ENCODE measurements at regions not wholly inside any gene's neighbourhood (a gene's known extent, or its start where the extent isn't known, plus 50 kb on each side); places are given as distances from the start of the nearest gene placed in this dataset.

DNA sequence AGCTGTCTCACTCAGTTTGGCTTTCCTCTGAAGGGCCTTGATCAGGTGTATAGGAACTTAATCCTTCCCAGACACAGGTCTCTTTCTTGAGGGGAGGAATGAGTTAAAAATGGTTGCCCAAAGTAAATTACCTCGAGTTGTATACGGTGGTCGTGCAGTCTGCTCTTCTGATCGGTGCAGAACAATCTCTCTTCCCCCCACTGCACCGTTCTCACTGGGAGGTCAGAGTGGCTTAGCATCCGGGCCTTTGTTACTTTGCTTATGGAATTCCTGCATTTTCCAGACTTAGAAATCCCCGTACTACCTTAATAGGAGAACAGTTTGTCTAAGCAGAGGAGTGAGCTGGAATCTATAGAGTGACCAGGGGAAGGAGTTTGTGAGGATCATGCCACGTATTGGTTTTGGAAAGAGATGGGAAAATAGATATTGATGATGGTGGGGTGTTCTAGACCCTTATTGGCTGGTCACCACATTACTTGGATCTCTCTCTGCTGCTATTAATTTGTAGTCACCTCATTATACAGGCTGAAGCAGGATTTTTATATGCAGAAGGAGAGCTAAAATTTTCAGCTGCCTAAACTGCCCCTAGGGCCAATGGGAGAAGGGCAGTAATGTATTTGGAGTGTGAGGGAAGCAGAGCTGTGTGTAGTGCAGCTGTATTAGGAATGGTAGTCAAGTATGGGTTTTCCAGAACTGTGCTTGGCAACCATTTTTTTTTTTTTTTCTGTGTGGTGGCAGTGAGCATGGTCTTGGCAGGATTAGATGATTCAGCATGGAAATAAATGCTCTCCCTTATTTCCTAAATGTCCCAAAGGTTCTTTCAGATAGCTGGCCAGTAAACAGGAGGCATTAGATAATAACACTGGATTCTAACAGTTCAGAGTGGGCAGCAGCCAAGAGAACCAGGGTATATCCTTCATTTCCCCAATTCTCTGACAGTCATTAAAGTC lies 81.5 kb downstream of the NDUFS5 start:
- no peak for DNase-seq (ENCODE audit: low read depth)

DNA sequence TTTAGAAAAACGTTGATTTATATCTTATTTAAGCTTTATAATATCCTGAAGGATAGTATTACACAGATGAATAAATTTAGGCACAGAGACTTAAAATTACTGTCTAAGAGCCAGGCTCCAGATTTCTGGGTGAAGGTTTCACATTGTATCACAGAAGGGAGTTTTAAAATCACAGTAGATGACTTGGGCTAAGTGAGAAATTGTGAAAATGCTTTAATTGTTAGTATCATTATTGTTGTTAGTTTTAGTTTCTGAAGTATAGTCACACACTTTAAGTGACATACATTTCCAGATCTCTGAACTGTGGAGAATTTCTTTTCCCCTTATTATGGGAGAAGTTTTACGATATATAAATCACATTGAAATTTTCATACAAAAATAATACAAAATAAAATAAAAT lies 83.5 kb downstream of the NDUFS5 start:
- DNase-seq (ENCODE audit: low read depth), result no peak

DNA sequence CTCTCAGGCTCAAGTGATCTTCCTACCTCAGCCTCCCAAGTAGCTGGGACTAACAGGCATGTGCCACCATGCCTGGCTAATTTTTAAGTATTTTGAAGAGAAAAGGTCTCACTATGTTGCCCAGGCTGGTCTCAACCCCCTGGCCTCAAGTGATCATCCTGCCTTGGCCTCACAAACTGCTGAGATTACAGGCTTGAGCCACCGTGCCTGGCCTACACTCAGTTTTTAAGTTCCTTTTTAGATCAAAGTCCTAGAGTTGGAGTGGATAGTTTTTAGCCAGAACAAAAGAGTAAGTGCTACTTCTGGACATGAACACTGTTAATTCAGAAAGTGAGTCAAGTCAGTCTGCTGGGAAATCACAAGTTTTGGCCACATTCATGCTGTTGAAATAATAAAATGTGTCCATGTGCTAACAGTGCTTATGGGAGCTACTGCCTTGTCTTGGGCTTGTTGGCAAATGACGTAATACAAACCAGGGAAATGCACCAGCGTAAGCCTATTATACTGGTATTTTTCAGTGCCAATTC lies 84.2 kb downstream of the NDUFS5 start:
- peak; percentile 92 for DNase-seq (ENCODE audit: low read depth)

DNA sequence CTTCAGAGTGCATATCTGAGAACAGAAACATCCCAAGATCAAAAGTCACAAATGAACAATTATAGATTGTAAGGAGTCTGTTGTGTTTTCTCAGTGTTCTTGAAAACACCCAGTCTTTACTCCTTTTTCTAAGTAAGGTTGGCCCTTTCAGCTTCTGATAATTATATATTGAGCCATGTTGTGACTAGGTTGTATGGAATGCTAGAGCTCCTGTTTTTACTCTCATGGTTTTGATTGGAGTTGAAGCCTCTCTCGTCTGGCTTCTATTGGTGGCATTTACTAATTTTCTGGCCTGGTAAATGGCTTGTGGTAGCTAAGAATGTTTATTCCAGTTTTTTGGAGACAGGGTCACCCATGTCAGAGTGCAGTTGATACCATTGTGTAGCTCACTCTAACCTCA lies 84.7 kb downstream of the NDUFS5 start:
- DNase-seq (ENCODE audit: low read depth), result peak; percentile 61

DNA sequence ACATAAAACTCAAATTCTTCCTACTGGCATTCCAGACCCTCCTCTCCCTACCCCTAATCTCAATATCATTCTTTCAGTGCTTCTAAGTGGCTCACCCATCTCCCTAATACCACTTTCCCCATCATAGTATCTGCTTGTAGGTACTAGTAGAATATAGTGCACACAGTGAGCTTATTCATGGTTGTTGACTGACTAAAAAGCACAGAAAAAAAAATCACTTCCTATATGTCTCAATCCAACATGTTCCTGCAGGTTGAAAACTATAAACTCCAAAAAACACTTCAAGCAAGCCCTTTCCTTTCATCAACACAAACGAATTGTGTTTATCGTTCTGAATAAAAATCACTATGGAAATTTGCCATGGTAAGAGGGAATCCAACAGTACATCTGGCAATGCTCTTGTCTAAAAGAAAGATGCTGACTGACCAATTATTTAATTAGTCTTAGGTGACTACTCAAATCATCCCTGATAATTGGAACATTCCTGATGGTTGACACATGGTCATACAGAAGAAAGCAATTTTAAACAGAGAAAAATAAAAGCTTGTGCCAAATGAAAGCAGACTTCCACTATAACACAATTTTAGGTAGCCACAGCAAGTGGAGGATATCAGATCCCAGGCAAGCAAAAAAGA lies 87.1 kb downstream of the NDUFS5 start:
- DNase-seq (ENCODE audit: low read depth), result no peak

DNA sequence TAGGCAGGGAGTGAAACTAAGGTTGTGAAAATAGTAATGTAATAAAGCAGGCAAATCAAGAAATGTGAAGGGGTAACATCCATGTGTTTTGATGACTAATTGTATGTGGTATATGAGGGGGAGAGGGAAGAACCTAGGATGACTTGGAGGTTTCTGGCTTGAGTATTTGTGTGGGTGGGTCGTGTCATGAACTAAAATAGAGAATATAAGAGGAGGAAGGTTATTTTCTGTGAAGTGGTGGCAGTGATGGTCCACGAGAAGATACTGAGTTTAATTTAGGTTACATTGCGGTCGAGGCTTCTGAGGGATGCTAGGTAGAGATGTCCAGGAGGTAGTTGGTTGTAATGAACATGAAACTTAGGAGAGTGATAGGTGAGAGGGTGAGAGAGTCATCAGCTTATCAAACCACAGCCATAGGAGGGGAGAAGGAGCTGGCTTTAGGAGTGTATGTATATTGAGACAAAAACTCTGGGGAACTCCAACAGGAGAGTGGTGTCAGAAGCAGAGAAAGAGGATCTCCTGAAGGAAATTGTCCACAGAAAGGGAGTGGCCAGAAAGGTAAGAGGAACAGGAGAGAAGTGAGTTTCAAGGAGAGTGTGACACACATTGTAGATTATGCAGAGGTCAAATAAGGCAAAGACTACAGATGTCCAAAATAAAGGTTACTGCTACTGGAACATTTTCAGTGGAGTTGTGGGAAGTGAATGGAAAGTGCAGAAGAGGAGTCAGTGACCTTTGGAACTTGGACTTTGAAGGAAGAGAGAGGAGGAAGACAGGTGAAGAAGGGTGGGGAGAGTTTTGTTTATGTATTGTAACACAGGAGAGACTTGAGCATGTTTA lies 89.0 kb upstream of the MACF1 start:
- no peak for DNase-seq (ENCODE audit: low read depth)

DNA sequence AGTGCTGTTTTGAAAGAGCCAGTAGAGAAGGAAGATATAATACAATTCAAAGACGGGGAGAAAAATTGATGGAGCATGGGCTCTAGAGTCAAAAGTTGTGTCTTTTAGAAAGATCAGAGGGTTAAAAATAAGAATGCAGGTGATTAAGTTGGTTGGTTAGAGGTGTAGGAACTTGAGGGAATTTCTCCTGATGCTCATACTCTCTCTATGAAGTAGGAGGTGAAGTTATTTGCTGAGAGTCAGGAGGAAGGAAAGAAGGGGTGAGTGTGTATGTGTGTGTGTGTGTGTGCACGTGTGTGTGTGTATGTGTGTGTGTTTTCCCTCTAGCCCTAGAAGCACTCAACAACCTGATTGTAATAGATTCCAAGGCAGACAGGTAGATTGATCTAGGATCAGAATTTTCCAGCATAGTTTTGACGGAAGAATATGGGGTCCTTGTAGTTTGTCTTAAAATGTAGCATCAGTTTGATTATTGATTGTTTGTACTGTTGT lies 88.3 kb upstream of the MACF1 start:
- DNase-seq (ENCODE audit: low read depth), result no peak

DNA sequence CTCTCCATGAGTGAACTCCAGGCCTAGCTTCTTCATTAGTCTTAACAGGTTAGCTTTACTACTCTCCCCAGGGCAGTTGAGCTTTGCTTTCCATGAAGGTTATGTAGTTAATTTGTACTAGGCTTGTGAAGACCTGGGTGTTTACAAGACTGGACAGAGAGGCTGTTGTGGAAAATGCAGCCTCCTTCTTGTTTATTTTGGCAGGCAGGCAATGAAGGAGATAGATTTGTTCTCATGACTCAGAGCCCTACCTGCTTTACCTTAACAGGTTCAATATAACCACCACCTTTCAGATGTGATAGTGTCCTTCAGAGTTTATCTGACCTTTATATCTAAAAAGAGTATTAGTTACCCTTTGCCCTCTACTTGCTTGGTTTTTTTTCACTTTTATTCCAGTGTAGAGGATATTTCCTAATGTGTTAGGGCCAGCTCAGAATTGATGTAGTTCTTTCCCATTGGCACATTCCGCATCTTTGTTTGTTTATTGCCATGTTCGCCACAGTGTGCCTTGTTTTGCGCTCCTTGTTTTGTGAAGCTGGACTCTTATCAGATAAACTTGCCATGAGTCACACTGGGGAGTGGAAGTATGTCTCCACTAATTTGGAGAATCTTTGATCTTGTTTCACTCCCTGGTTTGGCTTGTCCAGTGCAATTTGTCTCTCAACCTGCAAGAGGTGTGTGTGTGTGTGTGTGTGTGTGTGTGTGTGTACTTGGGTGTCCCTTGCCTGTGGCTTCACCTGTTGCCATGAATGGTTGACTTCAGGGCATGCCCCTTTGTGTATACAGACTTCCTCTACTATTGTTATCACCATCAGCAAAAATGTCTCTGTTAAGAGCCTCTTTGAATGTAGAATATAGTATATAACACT lies 87.4 kb upstream of the MACF1 start:
- DNase-seq (ENCODE audit: low read depth), result no peak

DNA sequence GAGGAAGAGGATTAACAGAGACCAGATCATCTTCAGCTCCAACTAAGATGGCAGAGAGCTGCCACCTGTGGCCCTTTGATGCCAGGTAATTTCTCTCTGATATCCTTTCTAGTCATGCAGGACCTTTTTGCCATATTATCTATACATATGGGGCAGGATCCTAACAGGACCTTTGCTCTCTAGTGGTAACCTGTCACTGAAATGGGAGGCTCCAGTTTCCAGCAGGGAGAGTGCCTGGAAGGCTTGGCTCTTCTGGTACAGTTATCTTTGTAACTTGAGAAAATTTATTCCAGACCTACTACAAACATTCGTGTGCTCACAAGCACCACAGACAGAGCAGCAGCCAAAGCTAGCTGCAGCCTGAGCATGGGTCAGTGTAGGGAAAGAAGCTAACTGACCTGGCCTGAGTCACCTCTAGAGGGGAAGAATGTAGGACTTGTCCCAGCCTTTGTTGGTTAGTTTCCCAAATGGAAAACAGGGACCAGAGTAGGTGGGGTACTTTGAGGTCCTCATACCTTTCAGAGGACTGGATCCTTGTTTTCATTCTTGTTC lies 86.5 kb upstream of the MACF1 start:
- DNase-seq (ENCODE audit: low read depth), result no peak

DNA sequence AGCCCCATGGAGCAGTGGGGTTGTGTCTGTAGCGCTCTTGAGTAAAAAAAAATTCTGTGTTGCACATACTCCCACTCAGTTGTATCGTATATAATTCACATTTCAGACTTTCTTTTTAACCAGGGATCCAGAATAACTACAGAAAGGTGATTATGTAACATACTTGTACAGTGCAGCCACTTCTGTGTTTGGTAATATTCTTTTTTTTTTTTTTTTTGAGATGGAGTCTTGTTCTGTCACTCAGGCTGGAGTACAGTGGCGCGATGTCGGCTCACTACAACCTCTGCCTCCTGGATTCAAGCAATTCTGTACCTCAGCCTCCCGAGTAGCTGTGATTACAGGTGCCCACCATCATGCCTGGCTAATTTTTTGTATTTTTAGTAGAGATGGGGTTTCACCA lies 82.4 kb upstream of the MACF1 start:
- DNase-seq (ENCODE audit: low read depth), result no peak

DNA sequence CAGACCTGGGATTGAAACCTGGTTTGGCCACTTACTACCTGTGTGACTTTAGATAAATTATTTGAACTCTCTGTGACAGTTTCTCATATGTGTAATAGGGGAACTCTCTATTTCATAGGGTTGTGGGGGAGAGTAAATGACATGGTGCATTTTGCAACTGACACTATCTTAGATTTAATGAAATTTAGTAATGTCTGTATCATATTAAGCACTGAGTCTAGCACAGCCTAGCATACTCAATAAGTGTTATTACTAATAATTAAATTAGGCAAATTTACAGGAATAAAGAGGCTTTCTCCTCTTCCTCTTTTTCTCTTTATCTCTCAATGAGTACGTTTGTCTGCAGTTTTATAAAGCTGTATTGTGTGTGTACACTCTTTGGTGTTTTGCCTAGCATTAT lies 80.2 kb upstream of the MACF1 start:
- no peak for DNase-seq (ENCODE audit: low read depth)

DNA sequence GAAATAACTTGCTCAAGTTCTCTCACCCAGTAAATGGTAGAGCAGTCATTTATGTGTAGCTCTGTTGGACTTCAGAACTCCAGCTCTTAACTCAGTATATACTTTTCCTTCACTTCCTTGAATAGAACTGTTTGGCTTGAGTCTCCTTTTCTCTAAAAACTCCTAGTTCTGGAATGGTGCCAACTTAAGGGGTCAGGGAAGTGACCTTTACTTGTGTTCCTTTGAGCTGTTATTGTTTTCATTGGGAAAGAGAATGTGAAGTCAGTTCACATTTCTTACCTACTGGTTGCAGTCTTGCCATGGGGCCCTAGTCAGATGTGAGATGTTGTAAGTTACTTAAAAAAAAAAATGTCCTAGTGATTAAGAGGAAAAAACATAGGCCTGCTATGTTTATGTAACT lies 77.0 kb upstream of the MACF1 start:
- peak; percentile 93 for DNase-seq (ENCODE audit: low read depth)

DNA sequence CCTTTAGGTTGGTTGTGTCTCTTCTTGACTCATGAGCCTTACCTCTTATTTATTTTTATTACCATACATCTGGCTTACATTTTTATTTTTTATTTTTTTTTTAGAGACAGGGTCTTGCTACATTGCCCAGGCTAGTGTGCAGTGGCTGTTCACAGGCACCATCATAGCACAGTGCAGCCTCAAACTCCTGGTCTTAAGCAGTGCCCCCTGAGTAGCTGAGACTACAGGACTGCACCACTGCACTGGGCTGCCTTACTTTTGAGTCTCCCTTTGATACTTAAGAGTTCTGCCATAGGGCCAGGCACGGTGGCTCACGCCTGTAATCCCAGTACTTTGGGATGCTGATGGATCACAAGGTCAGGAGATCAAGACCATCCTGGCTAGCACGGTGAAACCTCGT lies 76.4 kb upstream of the MACF1 start:
- DNase-seq (ENCODE audit: low read depth), result no peak

DNA sequence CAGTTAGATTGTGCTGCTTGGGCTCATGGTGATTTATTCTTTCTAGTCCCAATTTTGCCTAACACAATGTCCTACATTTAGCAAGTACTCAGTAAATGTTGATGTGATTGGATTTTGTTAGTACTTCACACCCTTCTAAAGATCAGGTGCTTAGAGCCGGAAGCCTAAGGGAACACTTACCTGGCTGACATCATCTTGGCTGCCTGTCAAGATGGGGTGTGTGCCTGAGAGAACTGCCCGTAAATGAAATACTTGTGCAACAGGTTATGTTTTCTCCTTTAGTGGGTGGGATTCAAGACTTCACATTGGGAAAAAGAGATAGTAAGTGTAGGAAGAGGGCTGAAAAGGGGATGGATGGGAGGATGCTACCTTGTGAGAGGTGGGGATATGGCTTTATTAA lies 75.5 kb upstream of the MACF1 start:
- no peak for DNase-seq (ENCODE audit: low read depth)

DNA sequence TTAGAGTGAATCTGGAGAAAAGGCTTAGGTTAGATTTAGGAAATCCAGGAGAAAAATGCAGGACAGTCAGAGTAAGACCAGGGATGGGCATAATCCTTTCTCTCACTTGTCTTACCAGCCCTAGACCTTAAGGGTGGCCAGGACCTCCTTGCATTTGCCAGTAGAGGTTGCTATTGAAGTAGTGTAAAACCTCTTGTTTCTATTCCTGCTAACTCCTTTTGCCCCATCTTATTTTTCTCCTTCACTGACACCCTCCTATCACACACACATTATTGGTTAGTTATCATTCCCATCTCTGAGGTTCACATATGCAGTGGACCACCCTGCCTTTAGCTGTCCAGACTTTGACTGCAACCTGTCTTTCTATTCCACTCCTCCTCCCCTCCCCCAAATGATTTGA lies 75.0 kb upstream of the MACF1 start:
- DNase-seq (ENCODE audit: low read depth), result no peak

DNA sequence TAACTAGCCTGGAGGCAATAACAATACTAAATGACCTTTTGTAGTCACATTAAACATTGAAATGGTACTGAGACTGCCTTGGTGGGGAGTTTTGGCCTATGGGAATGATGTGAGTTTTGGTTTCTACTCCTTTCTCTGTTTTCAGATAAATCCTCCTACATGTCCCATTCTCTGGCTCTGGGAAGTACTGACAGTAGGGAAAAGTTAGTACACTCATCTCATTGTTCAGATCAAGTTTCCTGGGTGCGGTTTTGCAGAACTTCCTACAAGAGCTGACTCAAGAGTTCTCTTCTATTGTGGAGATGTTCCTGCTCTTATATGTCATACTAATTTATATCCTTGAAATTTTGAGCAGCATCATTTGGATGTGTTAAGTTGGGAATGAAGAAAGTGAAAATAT lies 74.2 kb upstream of the MACF1 start:
- peak; percentile 75 for DNase-seq (ENCODE audit: low read depth)

DNA sequence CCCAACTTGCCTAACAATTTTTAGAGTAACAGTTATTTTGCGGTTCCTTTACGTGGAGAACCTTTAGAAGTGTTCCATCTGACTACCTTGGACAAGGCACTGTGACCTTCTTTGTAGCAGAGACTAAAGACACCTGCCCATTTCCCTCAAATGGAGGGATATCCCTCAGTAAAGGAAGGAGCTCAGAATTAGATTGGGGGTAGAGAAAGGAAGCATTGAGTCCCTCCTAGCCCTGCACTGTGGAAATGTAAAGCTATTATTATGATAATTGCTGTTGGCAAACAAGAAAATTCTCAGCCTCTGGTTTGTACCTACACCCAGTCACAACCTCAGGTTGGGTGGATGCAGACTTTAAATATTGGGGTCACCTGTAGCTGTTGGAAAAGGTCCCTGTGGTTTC lies 72.6 kb upstream of the MACF1 start:
- DNase-seq (ENCODE audit: low read depth), result no peak

DNA sequence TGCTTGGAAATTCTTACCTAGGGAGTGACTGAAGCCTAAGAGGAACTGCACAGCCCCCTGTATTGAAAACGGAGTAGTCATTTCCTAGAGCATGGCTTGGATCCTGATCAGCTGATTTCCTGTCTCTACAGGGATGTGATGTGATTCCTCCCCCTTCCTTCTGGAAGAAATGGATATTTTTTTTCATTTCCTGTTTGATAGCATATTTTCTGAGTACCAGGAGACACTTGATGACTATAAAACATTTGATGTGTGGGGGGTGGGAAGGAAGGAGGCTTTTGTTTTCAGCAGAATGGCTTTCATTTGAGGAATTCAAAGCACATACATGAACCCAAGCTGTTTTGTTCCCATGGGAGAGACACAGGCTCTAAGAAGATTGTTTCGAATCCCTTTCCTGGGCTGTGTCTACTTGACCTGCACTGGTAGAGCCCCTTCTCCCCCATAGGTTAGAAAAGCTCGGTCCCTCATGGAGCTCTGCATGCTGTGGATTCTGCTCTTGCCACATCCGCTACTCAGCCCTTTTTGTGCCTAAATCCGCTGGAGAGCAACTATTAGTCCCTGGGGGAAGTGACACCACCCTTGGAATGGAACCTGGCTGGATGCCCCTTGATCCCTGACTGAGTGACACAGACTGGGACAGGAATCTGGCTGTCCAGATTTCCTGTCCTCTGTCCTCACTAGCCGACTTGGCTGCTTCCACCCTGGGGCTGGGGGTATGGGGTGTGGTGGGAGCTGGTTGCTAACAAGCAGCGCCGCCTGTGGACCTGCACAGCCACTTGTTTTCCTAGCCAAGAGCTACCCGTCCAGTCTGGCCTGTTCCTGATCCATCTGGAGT lies 71.8 kb upstream of the MACF1 start:
- DNase-seq (ENCODE audit: low read depth), result no peak

DNA sequence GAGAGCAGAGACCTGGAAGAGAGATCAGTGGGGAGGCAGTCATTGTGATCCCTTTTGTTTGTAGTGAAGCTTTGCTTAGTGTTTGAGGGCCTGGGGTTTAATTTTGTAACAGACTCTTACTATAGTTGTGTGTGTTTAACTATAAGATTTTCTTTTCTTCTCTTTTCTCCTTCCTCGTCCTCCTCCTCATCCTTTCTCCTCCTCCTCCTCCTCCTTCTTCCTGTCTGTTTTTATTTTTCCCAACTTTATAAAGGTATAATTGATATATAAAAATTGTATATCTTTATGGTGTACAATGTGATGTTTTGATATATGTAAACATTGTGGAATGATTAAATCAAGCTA lies 71.2 kb upstream of the MACF1 start:
- DNase-seq (ENCODE audit: low read depth), result no peak

DNA sequence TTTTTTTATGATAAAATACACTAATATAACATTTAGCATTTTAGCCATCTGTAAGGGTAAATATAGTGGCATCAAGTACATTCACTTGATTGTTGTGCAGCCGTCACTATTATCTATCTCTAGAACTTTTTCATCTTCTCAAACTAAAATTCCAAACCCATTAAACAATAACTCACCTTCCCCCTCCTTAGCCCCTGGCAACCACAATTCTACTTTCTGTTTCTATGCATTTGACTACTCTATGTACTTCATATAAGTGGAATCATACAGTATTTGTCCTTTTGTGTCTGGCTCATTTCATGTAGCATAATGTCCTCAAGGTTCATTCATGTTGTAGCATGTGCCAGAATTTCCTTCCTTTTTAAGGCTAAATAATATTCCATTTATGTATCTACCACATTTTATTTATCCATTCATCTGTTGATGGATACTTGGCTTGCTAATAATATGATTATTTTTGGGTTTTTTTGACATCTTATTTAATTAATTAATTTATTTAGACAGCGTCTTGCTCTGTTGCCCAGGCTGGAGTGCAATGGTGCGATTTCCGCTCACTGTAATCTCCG lies 69.6 kb upstream of the MACF1 start:
- DNase-seq (ENCODE audit: low read depth), result no peak
